HFFc6 (cell line): ENCODE measurements at regions not wholly inside any gene's neighbourhood (a gene's known extent, or its start where the extent isn't known, plus 50 kb on each side); places are given as distances from the start of the nearest gene placed in this dataset.

Source experiments
- DNase-seq: peaks from one replicate; pipeline ENCODE4 v3.0.0-alpha.2; 2018
- H3K27ac Mint-ChIP-seq: 2 replicates; pipeline ENCODE4 v1.8.0; 2020; ENCODE audit warnings: mild to moderate bottlenecking, mixed read lengths
- H3K27me3 Mint-ChIP-seq: 2 replicates; pipeline ENCODE4 v1.8.0; 2021; ENCODE audit warnings: mild to moderate bottlenecking, moderate library complexity, mixed read lengths; ENCODE audit not compliant: insufficient read depth
- H3K36me3 Mint-ChIP-seq: 2 replicates; pipeline ENCODE4 v1.8.0; 2021; ENCODE audit warnings: low read depth, mixed read lengths
- H3K4me1 Mint-ChIP-seq: 2 replicates; pipeline ENCODE4 v1.8.0; 2020; ENCODE audit warnings: low read depth, mixed read lengths
- H3K4me3 Mint-ChIP-seq: 2 replicates; pipeline ENCODE4 v1.8.0; 2020; ENCODE audit warnings: mild to moderate bottlenecking, moderate library complexity, mixed read lengths
- H3K9me3 Mint-ChIP-seq: 2 replicates; pipeline ENCODE4 v1.8.0; 2020; ENCODE audit warnings: mild to moderate bottlenecking, mixed read lengths
- TF ChIP-seq, protein P1 (sequence below): fragments of 200-600 bp; sonication (generic); IDR thresholded peaks from 2 replicates; pipeline ENCODE4 v1.5.0; 2021; ENCODE audit warnings: antibody characterized with exemption, mild to moderate bottlenecking

DNA sequence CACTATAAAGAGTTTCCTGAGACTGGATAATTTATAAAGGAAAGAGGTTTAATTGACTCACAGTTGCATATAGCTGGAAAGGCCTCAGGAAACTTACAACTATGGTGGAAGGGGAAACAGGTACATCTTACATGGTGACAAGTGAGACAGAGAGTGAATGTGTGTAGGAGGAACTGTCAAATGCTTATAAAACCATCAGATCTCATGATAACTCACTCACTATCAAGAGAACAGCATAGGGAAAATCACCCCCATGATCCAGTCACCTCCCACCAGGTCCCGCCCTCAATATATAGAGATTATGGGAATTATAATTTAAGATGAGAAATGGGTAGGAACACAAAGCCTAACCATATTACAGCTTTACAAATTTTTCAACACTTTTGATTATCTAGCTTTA lies 266.0 kb downstream of the DTHD1 start:
- H3K4me3 Mint-ChIP-seq, result no peak overlapping the region
- TF ChIP-seq, protein P1, sequence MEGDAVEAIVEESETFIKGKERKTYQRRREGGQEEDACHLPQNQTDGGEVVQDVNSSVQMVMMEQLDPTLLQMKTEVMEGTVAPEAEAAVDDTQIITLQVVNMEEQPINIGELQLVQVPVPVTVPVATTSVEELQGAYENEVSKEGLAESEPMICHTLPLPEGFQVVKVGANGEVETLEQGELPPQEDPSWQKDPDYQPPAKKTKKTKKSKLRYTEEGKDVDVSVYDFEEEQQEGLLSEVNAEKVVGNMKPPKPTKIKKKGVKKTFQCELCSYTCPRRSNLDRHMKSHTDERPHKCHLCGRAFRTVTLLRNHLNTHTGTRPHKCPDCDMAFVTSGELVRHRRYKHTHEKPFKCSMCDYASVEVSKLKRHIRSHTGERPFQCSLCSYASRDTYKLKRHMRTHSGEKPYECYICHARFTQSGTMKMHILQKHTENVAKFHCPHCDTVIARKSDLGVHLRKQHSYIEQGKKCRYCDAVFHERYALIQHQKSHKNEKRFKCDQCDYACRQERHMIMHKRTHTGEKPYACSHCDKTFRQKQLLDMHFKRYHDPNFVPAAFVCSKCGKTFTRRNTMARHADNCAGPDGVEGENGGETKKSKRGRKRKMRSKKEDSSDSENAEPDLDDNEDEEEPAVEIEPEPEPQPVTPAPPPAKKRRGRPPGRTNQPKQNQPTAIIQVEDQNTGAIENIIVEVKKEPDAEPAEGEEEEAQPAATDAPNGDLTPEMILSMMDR, result no peak
- no peaks in the 10 kb centered on the region for H3K27me3 Mint-ChIP-seq

DNA sequence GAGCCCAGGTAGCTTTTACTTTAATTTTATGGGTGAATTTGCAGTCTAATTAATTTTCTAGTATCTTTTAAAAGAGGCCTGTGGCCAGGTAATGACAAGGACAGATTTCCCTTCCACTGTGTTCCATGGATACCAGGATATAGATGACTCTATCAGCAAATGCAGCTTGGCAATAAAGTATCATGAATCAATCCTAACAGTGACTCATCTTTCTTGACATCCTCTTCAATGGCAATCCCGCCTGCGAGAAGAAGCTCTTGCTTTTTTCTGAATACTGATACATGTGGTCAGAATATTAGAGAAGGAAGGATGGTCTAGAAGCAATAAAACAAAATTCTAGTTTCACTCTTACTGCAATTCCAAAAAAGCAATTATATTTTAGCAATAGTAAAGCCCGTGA lies 267.8 kb downstream of the DTHD1 start:
- no peak for DNase-seq
- Mint-ChIP-seq H3K9me3 (peaks cover 27% of the 10 kb centered on the region), H3K27me3 (no peaks in the 10 kb centered on the region), H3K4me3 (no peak overlapping the region), H3K27ac (no peak overlapping the region), H3K36me3 (no peaks in the 10 kb centered on the region), H3K4me1 (no peaks in the 10 kb centered on the region)
- TF ChIP-seq, protein P1, result no peak

More for the DNA sequence above, 266.0 kb downstream of the DTHD1 start:
- Mint-ChIP-seq H3K9me3 (peaks cover 18% of the 10 kb centered on the region), H3K36me3 (no peaks in the 10 kb centered on the region), H3K27ac (no peak overlapping the region), H3K4me1 (no peaks in the 10 kb centered on the region)
- no peak for DNase-seq

DNA sequence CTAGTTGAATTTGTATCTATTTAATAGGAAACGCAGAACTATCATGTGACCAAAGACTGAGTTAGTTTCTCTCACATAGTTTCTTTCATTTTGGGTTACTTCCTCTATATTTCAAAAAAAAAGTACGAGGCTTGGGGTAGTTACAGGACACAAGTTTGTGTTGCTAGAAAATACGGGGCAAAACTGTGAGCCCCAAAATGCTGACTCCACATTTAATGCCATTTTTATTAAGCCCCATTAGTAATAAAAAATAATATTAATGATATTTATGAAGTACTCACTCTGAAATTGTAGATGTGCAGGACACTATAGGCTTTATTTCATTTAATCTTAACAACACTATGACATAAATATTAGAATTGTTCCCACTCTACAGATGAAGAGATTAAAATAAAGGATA lies 268.6 kb downstream of the DTHD1 start:
- Mint-ChIP-seq H3K9me3 (peaks cover 27% of the 10 kb centered on the region), H3K36me3 (no peaks in the 10 kb centered on the region), H3K27me3 (no peaks in the 10 kb centered on the region), H3K4me1 (no peaks in the 10 kb centered on the region), H3K27ac (no peak overlapping the region), H3K4me3 (no peak overlapping the region)
- TF ChIP-seq, protein P1, result no peak
- DNase-seq, result no peak

DNA sequence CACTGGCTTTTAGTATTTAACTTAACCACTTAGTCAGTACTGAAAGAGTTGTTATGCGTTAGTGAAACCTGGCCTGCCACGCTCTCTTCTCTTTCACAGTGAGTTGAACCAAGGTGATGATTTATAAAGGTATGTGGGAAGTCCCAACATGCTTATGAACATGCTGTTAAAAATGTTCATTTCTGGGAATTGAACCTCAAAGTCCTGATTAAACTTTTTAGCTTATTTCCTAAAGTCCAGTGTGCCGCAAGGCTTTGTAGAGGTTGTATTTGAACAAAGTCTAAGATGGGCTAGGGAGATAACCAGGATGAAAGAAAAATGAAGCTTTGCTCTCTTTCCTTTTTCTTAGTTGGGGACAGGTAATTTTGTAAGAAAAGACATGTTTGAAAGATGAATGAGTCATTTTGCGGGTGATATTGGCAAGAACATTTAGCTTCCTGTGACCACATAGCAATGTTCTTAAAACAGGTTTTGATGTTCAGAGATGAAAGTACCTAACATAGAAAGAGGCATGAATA lies 270.3 kb downstream of the DTHD1 start:
- TF ChIP-seq, protein P1, result no peak
- Mint-ChIP-seq H3K4me1 (no peaks in the 10 kb centered on the region), H3K27me3 (no peaks in the 10 kb centered on the region), H3K4me3 (no peak overlapping the region), H3K9me3 (peaks cover 23% of the 10 kb centered on the region), H3K36me3 (no peaks in the 10 kb centered on the region), H3K27ac (no peak overlapping the region)
- no peak for DNase-seq

DNA sequence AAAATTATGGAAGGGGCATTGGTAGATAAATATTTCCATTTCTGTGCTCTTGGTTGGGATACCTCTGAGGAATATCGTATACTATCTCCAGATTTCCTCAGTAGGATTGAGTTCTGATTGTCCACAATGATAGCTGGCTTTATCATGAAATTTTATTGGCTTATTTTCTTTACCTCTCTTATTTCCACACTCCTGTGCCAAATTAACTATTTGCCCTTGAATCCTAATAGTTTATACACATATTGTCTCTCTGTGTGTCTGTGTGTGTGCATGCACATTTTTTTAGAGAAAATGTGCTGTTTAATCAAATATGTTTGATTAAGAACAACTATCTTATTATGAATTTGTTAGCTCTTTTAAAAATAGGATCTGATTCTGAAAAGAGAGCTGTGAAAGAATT lies 271.6 kb downstream of the DTHD1 start:
- DNase-seq, result no peak
- Mint-ChIP-seq H3K36me3 (no peaks in the 10 kb centered on the region), H3K27ac (no peak overlapping the region), H3K4me1 (no peaks in the 10 kb centered on the region), H3K4me3 (no peak overlapping the region), H3K27me3 (no peaks in the 10 kb centered on the region), H3K9me3 (peaks cover 31% of the 10 kb centered on the region)
- TF ChIP-seq, protein P1, result no peak

DNA sequence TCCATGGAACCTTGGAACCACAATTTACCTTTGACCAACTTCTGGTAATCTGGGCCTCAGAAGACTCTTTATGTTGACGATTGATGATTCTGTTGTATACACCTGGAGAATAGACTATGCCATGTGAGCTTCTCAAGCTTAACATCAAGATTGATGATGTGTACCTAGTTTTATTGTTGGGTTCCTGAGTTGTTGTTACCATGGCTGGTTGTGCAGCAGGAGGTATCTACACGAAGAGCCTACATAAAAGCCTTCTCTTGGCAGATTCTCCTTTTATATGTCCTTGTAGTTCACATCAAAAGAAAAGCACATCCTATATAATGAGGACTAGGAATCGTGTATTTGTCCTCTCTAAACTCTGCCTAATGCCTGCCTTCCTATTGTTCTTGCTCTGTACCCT lies 272.0 kb downstream of the DTHD1 start:
- Mint-ChIP-seq H3K27me3 (no peaks in the 10 kb centered on the region), H3K27ac (no peak overlapping the region), H3K4me1 (no peaks in the 10 kb centered on the region), H3K36me3 (peaks cover 3% of the 10 kb centered on the region; the same call in 1 of the 2 replicates), H3K9me3 (peaks cover 33% of the 10 kb centered on the region), H3K4me3 (no peak overlapping the region)
- DNase-seq, result no peak
- TF ChIP-seq, protein P1, result no peak
